ENCODE measurements at regions not wholly inside any gene's neighbourhood (a gene's known extent, or its start where the extent isn't known, plus 50 kb on each side); places are given as distances from the start of the nearest gene placed in this dataset.
"Not testable (repeated sequence)": the region's sequence is repeated elsewhere in the genome, so short reads cannot be mapped to it uniquely, and the experiment has no call there.

- no peak for DNase-seq
Observed at GRCh38 chr1:87398641-87399040, 70.0 kb downstream of the LMO4 start.

GRCh38 chr1:87399264-87399663, 70.6 kb downstream of the LMO4 start:
- no peak for DNase-seq

GRCh38 chr1:87399701-87400100, 71.0 kb downstream of the LMO4 start:
- no peak for DNase-seq

- no peak for DNase-seq
Observed at GRCh38 chr1:87400813-87401212, 72.1 kb downstream of the LMO4 start.

GRCh38 chr1:87402241-87403002, 73.7 kb downstream of the LMO4 start:
- no peak for DNase-seq

GRCh38 chr1:87403061-87403820, 74.6 kb downstream of the LMO4 start:
- no peak for DNase-seq

- DNase-seq: no peak
Observed at GRCh38 chr1:87404296-87404695, 75.6 kb downstream of the LMO4 start.

GRCh38 chr1:87408665-87409248, 80.1 kb downstream of the LMO4 start:
- no peak for DNase-seq

- DNase-seq: no peak
Observed at GRCh38 chr1:87410776-87411480, 82.2 kb downstream of the LMO4 start.

- DNase-seq: not testable (repeated sequence)
Observed at GRCh38 chr1:87413846-87414245, 85.2 kb downstream of the LMO4 start.

GRCh38 chr1:87418048-87418447, 89.4 kb downstream of the LMO4 start:
- no peak for DNase-seq

GRCh38 chr1:87421809-87422208, 93.1 kb downstream of the LMO4 start:
- DNase-seq: no peak

- no peak for DNase-seq
Observed at GRCh38 chr1:87424541-87424940, 95.9 kb downstream of the LMO4 start.

- DNase-seq: no peak
Observed at GRCh38 chr1:87426463-87427249, 98.0 kb downstream of the LMO4 start.

- DNase-seq: no peak
Observed at GRCh38 chr1:87428367-87428766, 99.7 kb downstream of the LMO4 start.

GRCh38 chr1:87428883-87429282, 100.2 kb downstream of the LMO4 start:
- no peak for DNase-seq

GRCh38 chr1:87432685-87433084, 104.0 kb downstream of the LMO4 start:
- DNase-seq: no peak

- not testable (repeated sequence) for DNase-seq
Observed at GRCh38 chr1:87433101-87433500, 104.4 kb downstream of the LMO4 start.

GRCh38 chr1:87435484-87435883, 106.8 kb downstream of the LMO4 start:
- no peak for DNase-seq

- not testable (repeated sequence) for DNase-seq
Observed at GRCh38 chr1:87436115-87436514, 107.4 kb downstream of the LMO4 start.

GRCh38 chr1:87436534-87436933, 107.9 kb downstream of the LMO4 start:
- DNase-seq: no peak

GRCh38 chr1:87437663-87438295, 109.1 kb downstream of the LMO4 start:
- no peak for DNase-seq

Data from AML-193 (cell line).